GM19395 (cell line): ENCODE measurements at regions not wholly inside any gene's neighbourhood (a gene's known extent, or its start where the extent isn't known, plus 50 kb on each side); places are given as distances from the start of the nearest gene placed in this dataset.
"Not testable (repeated sequence)": the region's sequence is repeated elsewhere in the genome, so short reads cannot be mapped to it uniquely, and the experiment has no call there.

Experiments
- ATAC-seq: cut with Tn5 transposase; IDR thresholded peaks from one replicate; pipeline ENCODE4 v1.9.1; 2021; ENCODE audit warnings: mild to moderate bottlenecking, moderate library complexity; ENCODE audit not compliant: unreplicated experiment

DNA sequence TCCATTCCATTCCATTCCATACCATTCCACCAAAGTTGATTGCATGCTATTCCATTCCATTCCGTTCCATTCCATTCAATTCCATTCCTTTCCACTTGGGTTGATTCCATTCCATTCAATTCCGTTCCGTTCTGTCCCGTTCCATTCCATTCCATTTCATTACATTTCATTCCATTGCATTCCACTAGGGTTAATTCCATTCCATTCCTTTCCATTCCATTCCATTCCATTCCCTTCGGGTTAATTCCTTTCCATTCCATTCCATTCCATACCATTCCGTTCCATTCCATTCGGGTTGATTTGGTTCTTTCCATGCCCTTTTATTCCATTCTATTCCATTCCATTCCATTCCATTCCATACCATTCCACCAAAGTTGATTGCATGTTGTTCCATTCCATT lies 131.9 kb downstream of the CWH43 start:
- ATAC-seq = not testable (repeated sequence)

DNA sequence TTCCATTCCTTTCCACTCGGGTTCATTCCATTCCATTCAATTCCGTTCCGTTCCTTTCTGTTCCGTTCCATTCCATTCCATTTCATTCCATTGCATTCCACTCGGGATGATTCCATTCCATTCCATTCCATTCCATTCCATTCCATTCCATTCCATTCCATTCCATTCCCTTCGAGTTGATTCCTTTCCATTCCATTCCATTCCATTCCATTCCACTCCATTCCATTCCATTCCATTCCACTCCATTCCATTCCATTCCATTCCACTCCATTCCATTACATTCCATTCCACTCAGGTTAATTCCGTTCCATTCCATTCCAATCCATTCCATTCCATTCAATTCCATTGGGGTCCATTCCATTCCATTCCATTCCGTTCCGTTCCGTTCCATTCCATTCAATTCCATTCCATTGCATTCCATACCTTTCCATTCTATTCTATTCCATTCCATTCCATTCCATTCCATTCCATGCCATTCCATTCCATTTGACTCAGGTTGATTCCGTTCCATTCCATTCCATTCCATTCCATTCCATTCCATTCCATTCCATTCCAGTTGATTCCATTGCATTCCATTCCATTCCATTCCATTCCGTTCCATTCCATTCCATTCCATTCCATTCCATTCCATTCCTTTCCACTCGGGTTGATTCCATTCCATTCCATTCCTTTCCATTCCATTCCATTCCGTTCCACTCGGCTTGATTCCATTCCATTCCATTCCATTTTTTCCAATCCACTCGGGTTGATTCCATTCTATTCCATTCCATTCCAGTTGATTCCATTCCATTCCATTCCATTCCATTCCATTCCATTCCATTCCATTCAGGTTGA lies 132.5 kb downstream of the CWH43 start:
- ATAC-seq = peak; percentile 69

DNA sequence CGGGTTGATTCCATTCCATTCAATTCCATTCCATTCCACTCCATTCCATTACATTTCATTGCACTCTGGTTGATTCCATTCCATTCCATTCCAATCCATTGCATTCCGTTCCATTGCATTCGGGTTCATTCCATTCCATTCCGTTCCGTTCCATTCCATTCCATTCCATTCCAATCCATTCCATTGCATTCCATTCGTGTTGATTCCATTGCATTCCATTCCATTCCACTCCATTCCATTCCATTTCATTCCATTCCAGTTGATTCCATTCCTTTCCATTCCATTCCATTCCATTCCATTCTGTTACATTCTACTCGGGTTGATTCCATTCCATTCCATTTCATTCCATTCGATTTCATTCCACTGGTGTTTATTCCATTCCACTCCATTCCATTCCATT lies 133.3 kb downstream of the CWH43 start:
- ATAC-seq = peak; percentile 7

DNA sequence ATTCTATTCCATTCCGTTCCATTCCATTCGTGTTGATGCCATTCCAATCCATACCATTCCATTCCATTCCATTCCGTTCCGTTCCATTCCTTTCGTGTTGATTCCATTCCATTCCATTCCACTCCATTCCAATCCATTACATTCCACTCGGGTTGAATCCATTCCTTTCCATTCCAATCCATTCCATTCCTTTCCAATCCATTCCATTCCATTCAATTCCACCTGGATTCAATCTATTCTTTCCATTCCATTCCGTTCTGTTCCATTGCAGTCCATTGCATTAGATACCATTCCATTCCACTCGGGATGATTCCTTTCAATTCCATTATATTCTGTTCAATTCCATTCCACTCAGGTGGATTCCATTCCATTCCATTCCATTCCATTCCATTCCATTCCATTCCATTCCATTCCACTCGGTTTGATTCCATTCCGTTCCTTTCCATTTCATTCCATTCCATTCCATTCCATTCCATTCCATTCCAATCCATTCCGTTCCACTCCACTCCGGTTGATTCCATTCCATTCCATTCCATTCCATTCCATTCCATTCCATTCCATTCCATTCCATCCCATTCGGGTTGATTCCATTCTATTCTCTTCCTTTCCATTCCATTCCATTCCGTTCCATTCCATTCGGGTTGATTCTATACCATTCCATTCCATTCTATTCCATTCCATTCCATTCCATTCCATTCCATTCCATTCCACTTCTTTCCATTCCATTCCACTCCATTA lies 134.1 kb downstream of the CWH43 start:
- not testable (repeated sequence) for ATAC-seq

DNA sequence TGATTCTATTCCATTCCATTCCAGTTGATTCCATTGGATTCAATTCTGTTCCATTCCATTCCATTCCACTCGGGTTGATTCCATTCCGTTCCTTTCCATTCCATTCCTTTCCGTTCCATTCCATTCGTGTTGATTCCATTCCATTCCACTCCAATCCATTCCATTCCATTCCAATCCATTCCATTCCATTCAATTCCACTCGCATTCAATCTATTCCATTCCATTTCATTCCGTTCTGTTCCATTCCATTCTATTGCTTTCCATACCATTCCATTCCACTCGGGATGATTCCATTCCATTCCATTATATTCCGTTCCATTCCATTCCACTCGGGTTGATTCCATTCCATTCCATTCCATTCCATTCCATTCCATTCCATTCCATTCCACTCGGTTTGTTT lies 134.7 kb downstream of the CWH43 start:
- peak; percentile 20 for ATAC-seq

DNA sequence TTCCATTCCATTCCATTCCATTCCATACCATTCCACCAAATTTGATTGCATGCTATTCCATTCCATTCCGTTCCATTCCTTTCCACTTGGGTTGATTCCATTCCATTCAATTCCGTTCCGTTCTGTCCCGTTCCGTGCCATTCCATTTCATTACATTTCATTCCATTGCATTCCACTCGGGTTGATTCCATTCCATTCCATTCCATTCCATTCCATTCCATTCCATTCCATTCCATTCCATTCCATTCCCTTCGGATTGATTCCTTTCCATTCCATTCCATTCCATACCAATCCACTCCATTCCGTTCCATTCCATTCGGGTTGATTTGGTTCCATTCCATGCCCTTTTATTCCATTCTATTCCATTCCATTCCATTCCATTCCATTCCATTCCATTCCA lies 140.4 kb downstream of the CWH43 start:
- ATAC-seq = not testable (repeated sequence)

DNA sequence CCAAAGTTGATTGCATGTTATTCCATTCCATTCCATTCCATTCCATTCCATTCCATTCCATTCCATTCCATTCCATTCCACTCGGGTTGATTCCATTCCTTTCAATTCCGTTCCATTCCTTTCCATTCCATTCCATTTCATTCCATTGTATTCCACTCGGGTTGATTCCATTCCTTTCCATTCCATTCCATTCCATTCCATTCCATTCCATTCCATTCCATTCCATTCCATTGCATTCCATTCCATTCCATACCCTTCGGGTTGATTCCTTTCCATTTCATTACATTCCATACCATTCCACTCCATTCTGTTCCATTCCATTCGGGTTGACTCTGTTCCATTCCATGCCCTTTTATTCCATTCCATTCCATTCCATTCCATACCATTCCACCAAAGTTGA lies 140.8 kb downstream of the CWH43 start:
- ATAC-seq = not testable (repeated sequence)

DNA sequence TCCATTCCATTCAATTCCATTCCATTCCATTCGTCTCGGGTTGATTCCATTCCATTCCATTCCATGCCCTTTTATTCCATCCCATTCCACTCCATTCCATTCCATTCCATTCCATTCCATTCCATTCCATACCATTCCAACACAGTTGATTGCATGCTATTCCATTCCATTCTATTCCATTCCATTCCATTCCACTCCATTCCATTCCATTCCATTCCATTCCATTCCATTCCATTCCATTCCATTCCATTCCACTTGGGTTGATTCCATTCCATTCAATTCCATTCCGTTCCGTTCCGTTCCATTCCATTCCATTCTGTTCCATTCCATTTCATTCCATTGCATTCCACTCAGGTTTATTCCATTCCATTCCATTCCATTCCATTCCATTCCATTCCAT lies 143.3 kb downstream of the CWH43 start:
- ATAC-seq = not testable (repeated sequence)

DNA sequence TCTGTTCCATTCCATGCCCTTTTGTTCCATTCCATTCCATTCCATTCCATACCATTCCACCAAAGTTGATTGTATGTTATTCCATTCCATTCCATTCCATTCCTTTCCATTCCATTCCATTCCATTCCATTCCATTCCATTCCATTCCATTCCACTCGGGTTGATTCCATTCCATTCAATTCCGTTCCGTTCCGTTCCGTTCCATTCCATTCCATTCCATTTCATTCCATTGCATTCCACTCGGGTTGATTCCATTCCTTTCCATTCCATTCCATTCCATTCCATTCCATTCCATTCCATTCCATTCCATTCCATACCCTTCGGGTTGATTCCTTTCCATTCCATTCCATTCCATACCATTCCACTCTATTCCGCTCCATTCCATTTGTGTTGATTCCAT lies 143.8 kb downstream of the CWH43 start:
- ATAC-seq = not testable (repeated sequence)

DNA sequence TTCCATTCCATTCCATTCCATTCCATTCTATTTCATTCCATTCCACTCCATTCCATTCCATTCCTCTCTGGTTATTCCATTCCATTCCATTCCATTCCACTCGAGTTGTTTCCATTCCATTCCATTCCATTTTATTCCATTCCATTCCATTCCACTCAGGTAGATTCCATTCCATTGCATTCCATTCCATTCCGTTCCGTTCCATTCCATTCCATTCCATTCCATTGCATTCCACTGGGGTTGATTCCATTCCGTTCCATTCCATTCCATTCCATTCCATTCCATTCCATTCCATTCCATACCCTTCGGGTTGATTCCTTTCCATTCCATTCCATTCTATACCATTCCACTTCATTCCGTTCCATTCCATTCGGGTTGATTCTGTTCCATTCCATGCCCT lies 144.6 kb downstream of the CWH43 start:
- ATAC-seq = not testable (repeated sequence)

DNA sequence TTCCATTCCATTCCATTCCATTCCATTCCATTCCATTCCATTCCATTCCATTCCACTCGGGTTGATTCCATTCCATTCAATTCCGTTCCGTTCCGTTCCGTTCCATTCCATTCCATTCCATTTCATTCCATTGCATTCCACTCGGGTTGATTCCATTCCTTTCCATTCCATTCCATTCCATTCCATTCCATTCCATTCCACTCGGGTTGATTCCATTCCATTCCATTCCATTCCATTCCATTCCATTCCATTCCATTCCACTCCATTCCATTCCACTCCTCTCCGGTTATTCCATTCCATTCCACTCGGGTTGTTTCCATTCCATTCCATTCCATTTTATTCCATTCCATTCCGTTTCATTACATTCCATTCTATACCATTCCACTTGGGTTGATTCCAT lies 151.0 kb downstream of the CWH43 start:
- peak; percentile 67 for ATAC-seq

DNA sequence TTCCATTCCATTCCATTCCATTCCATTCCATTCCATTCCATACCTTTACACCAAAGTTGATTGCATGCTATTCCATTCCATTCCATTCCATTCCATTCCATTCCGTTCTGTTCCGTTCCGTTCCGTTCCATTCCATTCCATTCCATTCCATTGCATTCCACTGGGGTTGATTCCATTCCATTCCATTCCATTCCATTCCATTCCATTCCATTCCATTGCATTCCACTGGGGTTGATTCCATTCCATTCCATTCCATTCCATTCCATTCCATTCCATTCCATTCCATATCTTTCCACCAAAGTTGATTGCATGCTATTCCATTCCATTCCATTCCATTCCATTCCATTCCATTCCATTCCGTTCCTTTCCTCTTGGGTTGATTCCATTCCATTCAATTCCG lies 151.9 kb downstream of the CWH43 start:
- ATAC-seq = not testable (repeated sequence)

DNA sequence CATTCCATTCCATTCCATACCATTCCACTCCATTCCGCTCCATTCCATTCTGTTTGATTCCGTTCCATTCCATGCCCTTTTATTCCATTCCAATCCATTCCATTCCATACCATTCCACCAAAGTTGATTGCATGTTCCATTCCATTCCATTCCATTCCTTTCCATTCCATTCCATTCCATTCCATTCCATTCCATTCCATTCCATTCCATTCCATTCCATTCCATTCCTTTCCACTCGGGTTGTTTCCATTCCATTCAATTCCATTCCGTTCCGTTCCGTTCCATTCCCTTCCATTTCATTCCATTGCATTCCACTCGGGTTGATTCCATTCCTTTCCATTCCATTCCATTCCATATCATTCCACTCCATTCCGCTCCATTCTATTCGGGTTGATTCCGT lies 152.7 kb downstream of the CWH43 start:
- ATAC-seq = not testable (repeated sequence)

DNA sequence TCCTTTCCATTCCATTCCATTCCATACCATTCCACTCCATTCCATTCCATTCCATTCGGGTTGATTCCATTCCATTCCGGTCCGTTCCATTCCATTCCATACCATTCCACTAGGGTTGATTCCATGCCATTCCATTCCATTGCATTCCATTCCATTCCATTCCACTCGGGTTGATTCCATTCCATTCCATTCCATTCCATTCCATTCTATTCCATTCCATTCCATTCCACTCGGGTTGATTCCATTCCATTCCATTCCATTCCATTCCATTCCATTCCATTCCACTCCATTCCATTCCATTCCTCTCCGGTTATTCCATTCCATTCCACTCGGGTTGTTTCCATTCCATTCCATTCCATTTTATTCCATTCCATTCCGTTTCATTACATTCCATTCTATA lies 153.4 kb downstream of the CWH43 start:
- ATAC-seq = peak; percentile 46

DNA sequence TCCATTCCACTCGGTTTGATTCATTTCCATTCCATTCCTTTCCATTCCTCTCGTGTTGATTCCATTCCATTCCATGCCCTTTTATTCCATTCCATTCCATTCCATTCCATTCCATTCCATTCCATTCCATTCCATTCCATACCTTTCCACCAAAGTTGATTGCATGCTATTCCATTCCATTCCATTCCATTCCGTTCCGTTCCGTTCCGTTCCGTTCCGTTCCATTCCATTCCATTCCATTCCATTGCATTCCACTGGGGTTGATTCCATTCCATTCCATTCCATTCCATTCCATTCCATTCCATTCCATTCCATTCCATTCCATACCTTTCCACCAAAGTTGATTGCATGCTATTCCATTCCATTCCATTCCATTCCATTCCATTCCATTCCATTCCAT lies 154.3 kb downstream of the CWH43 start:
- not testable (repeated sequence) for ATAC-seq

DNA sequence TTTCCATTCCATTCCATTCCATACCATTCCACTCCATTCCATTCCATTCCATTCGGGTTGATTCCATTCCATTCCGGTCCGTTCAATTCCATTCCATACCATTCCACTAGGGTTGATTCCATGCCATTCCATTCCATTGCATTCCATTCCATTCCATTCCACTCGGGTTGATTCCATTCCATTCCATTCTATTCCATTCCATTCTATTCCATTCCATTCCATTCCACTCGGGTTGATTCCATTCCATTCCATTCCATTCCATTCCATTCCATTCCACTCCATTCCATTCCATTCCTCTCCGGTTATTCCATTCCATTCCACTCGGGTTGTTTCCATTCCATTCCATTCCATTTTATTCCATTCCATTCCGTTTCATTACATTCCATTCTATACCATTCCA lies 155.9 kb downstream of the CWH43 start:
- ATAC-seq = peak; percentile 37

DNA sequence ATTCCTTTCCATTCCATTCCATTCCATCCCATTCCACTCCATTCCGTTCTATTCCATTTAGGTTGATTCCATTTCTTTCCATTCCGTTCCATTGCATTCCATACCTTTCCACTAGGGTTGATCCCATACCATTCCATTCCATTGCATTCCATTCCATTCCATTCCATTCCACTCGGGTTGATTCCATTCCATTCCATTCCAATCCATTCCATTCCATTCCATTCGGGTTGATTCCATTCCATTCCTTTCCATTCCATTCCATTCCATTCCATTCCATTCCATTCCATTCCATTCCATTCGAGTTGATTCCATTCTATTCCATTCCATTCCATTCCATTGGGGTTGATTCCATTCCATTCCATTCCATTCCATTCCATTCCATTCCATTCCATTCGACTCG lies 161.1 kb downstream of the CWH43 start:
- ATAC-seq = peak; percentile 62

DNA sequence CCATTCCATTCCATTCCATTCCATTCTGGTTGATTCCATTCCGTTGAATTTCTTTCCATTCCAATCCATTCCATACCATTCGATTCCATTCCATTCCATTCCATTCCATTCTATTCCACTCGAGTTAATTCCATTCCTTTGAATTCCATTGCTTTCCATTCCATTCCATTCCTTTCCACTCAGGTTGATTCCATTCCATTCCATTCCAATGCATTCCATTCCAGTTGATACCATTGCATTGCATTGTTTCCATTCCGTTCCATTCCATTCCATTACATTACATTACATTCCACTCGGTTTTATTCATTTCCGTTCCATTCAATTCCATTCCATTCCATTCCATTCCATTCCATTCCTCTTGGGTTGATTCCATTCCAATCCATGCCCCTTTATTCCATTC lies 161.5 kb downstream of the CWH43 start:
- not testable (repeated sequence) for ATAC-seq

DNA sequence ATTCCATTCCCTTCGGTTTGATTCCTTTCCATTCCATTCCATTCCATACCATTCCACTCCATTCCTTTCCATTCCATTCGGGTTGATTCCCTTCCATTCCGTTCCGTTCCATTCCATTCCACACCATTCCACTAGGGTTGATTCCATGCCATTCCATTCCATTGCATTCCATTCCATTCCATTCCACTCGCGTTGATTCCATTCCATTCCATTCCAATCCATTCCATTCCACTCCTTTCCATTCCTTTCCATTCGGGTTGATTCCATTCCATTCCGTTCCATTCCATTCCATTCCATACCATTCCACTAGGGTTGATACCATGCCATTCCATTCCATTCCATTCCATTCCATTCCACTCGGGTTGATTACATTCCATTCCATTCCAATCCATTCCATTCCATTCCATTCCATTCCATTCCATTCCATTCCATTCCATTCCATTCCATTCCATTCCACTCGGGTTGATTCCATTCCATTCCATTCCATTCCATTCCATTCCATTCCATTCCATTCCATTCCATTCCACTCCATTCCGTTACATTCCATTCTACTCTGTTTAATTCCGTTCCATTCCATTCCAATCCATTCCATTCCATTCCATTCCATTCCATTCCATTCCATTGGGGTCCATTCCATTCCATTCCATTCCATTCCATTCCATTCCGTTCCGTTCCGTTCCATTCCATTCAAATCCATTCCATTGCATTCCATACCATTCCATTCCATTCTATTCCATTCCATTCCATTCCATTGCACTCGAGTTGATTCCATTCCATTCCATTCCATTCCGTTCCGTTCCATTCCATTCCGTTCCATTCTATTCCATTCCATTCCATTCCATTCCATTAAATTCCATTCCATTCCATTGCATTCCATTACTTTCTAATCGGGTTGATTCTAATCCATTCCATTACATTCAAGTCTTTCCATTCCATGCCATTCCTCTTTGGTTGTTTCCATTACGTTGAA lies 163.2 kb downstream of the CWH43 start:
- ATAC-seq = peak; percentile 83

DNA sequence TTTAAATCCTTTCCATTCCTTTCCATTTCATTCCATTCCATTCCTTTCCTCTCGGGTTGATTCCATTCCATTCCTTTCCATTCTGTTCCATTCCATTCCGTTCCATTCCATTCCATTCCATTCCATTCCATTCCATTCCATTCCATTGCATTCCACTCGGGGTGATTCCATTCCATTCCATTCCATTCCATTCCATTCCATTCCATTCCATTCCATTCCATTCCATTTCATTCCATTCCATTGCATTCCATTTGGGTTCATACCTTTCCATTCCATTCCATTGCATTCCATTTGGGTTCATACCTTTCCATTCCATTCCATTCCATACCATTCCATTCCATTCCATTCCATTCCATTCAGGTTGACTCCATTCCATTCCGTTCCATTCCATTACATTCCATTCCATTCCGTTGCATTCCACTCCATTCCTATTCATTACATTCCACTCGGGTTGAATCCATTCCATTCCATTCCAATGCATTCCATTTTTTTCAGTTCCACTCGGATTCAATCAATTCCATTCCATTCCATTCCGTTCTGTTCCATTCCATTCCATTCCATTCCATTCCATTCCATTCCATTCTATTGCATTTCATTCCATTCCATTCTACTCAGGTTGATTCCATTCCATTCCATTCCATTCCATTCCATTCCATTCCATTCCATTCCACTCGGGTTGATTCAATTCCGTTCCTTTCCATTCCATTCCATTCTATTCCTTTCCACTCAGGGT lies 164.4 kb downstream of the CWH43 start:
- not testable (repeated sequence) for ATAC-seq
